DOHH2 (cell line): ENCODE measurements at regions not wholly inside any gene's neighbourhood (a gene's known extent, or its start where the extent isn't known, plus 50 kb on each side); places are given as distances from the start of the nearest gene placed in this dataset.

Source experiments
- H3F3A ChIP-seq: fragments of 200-600 bp; sonication (generic), shearing (Covaris generic); 2 replicates; pipeline ENCODE4 v1.6.0; 2016; ENCODE audit warnings: antibody characterized with exemption, mild to moderate bottlenecking; ENCODE audit not compliant: control insufficient read depth, insufficient read depth
- H3K27ac ChIP-seq: fragments of 200-600 bp; sonication (generic); 2 replicates; pipeline ENCODE4 v1.5.1; 2014; ENCODE audit warnings: low read depth, mild to moderate bottlenecking, low read length, moderate library complexity
- H3K27me3 ChIP-seq: fragments of 200-600 bp; sonication (generic); 2 replicates; pipeline ENCODE4 v1.6.1; 2014; ENCODE audit warnings: mild to moderate bottlenecking, low read length, mixed read lengths; ENCODE audit not compliant: control insufficient read depth
- H3K36me3 ChIP-seq: fragments of 200-600 bp; sonication (generic); 2 replicates; pipeline ENCODE4 v1.6.1; 2014; ENCODE audit warnings: mild to moderate bottlenecking, low read length, moderate library complexity, mixed read lengths; ENCODE audit not compliant: control insufficient read depth
- H3K4me1 ChIP-seq: fragments of 200-600 bp; sonication (generic); 2 replicates; pipeline ENCODE4 v1.6.1; 2014; ENCODE audit warnings: mild to moderate bottlenecking, low read length, mixed read lengths; ENCODE audit not compliant: control insufficient read depth
- H3K4me2 ChIP-seq: fragments of 200-600 bp; sonication (generic); 2 replicates; pipeline ENCODE4 v1.6.0; 2014; ENCODE audit warnings: mild to moderate bottlenecking, low read length, moderate library complexity
- H3K4me3 ChIP-seq: fragments of 200-600 bp; sonication (generic); 2 replicates; pipeline ENCODE4 v1.5.1; 2014; ENCODE audit warnings: mild to moderate bottlenecking, low read length, mixed read lengths
- H3K79me2 ChIP-seq: fragments of 200-600 bp; sonication (generic); 2 replicates; pipeline ENCODE4 v1.6.1; 2014; ENCODE audit warnings: mild to moderate bottlenecking, low read length, mixed read lengths; ENCODE audit not compliant: control insufficient read depth
- H3K9me2 ChIP-seq: fragments of 200-600 bp; sonication (generic); replicated peaks from 2 replicates; pipeline ENCODE4 v1.6.1; 2014; ENCODE audit warnings: mild to moderate bottlenecking, low read length, mixed read lengths; ENCODE audit not compliant: control insufficient read depth
- H3K9me3 ChIP-seq: fragments of 200-600 bp; sonication (generic); 2 replicates; pipeline ENCODE4 v1.6.1; 2014; ENCODE audit warnings: antibody characterized with exemption, low read length, mixed read lengths; ENCODE audit not compliant: control insufficient read depth, insufficient read depth
- H4K20me1 ChIP-seq: fragments of 200-600 bp; sonication (generic); 2 replicates; pipeline ENCODE4 v1.6.0; 2014; ENCODE audit warnings: low read depth, mild to moderate bottlenecking, antibody characterized with exemption, low read length, moderate library complexity; ENCODE audit not compliant: control insufficient read depth, insufficient read depth
- CTCF ChIP-seq: fragments of 200-600 bp; sonication (generic); IDR thresholded peaks from one replicate; pipeline ENCODE4 v1.5.1; 2014; ENCODE audit warnings: antibody characterized with exemption, mild to moderate bottlenecking, low read depth, low read length; ENCODE audit not compliant: poor library complexity, severe bottlenecking
- EZH2phosphoT487 ChIP-seq: fragments of 200-600 bp; sonication (generic); IDR thresholded peaks from 2 replicates; pipeline ENCODE4 v1.6.1; 2017; ENCODE audit warnings: borderline replicate concordance, mild to moderate bottlenecking, antibody characterized with exemption, low read length, moderate library complexity, mixed read lengths

GRCh38 chr21:15259824-15260223 is 195.0 kb upstream of the NRIP1 start:
- H3K4me1 ChIP-seq: no peaks in the 10 kb centered on the region
- no peaks in the 10 kb centered on the region for H4K20me1 ChIP-seq
- no peak for TF ChIP-seq EZH2phosphoT487
- no peak for TF ChIP-seq CTCF
- H3K9me2 ChIP-seq: no peaks in the 10 kb centered on the region
- no peaks in the 10 kb centered on the region for H3K36me3 ChIP-seq
- no peak overlapping the region for H3K4me3 ChIP-seq
- no peaks in the 10 kb centered on the region for H3K27me3 ChIP-seq
- no peak overlapping the region for H3K4me2 ChIP-seq
- H3K9me3 ChIP-seq: no peaks in the 10 kb centered on the region
- no peak overlapping the region for H3K27ac ChIP-seq
- no peaks in the 10 kb centered on the region for H3K79me2 ChIP-seq
- H3F3A ChIP-seq: no peaks in the 10 kb centered on the region

GRCh38 chr21:15260604-15261003 is 195.8 kb upstream of the NRIP1 start:
- Histone ChIP-seq H3K36me3 (no peaks in the 10 kb centered on the region), H3K79me2 (no peaks in the 10 kb centered on the region), H3K27me3 (no peaks in the 10 kb centered on the region), H3K27ac (no peak overlapping the region), H3K4me2 (no peak overlapping the region), H4K20me1 (no peaks in the 10 kb centered on the region), H3K9me2 (no peaks in the 10 kb centered on the region), H3F3A (no peaks in the 10 kb centered on the region), H3K4me1 (no peaks in the 10 kb centered on the region), H3K9me3 (no peaks in the 10 kb centered on the region; the same call in 1 of the 2 replicates), H3K4me3 (no peak overlapping the region)
- TF ChIP-seq EZH2phosphoT487 (no peak), CTCF (no peak)

- TF ChIP-seq EZH2phosphoT487 (no peak), CTCF (no peak)
These were observed 199.4 kb upstream of the NRIP1 start for GRCh38 chr21:15264084-15264665.

More at GRCh38 chr21:15264084-15264665, 199.4 kb upstream of the NRIP1 start:
- Histone ChIP-seq H3K27ac (no peak overlapping the region), H3K27me3 (no peaks in the 10 kb centered on the region), H3K9me3 (no peaks in the 10 kb centered on the region; the same call in 1 of the 2 replicates), H3K4me3 (no peak overlapping the region), H3F3A (no peaks in the 10 kb centered on the region), H3K79me2 (no peaks in the 10 kb centered on the region), H3K4me1 (no peaks in the 10 kb centered on the region), H3K4me2 (no peak overlapping the region), H3K9me2 (no peaks in the 10 kb centered on the region), H3K36me3 (no peaks in the 10 kb centered on the region), H4K20me1 (no peaks in the 10 kb centered on the region)
